ENCODE measurements at regions not wholly inside any gene's neighbourhood (a gene's known extent, or its start where the extent isn't known, plus 50 kb on each side); places are given as distances from the start of the nearest gene placed in this dataset.
A peak's percentile ranks its signal among the peaks of the same experiment; 100 is the strongest.

GRCh38 chr1:90650401-90650800, 66.7 kb downstream of the BARHL2 start:
- Histone ChIP-seq H3K36me3 (no peaks in the 10 kb centered on the region), H3K4me1 (replicated peaks) (no peaks in the 10 kb centered on the region), H3K9me3 (replicated peaks) (no peaks in the 10 kb centered on the region), H3K27me3 (replicated peaks) (no peaks in the 10 kb centered on the region), H3K27ac (no peak overlapping the region), H3K4me3 (no peak overlapping the region)
- DNase-seq (ENCODE audit: low read depth in 1 of 2, low spot score in 2 of 2), result no peak

- no peaks in the 10 kb centered on the region for H3K4me1 ChIP-seq (replicated peaks)
- H3K27me3 ChIP-seq (replicated peaks), result no peaks in the 10 kb centered on the region
- no peak overlapping the region for H3K4me3 ChIP-seq
- no peaks in the 10 kb centered on the region for H3K9me3 ChIP-seq (replicated peaks)
- no peak overlapping the region for H3K27ac ChIP-seq
- no peak for DNase-seq (ENCODE audit: low read depth in 1 of 2, low spot score in 2 of 2)
- no peaks in the 10 kb centered on the region for H3K36me3 ChIP-seq
Observed at GRCh38 chr1:90640325-90640724, 76.8 kb downstream of the BARHL2 start.

- no peak for DNase-seq (ENCODE audit: low read depth in 1 of 2, low spot score in 2 of 2)
- Histone ChIP-seq H3K27me3 (replicated peaks) (peaks cover 12% of the 10 kb centered on the region; the same call in 1 of the 2 replicates), H3K36me3 (no peaks in the 10 kb centered on the region), H3K4me3 (no peak overlapping the region), H3K27ac (no peak overlapping the region), H3K9me3 (replicated peaks) (no peaks in the 10 kb centered on the region), H3K4me1 (replicated peaks) (no peaks in the 10 kb centered on the region)
Observed at GRCh38 chr1:90622666-90623065, 94.4 kb downstream of the BARHL2 start.

GRCh38 chr1:90621986-90622385, 95.1 kb downstream of the BARHL2 start:
- Histone ChIP-seq H3K36me3 (no peaks in the 10 kb centered on the region), H3K4me1 (replicated peaks) (no peaks in the 10 kb centered on the region), H3K4me3 (no peak overlapping the region), H3K9me3 (replicated peaks) (no peaks in the 10 kb centered on the region), H3K27ac (no peak overlapping the region), H3K27me3 (replicated peaks) (peaks cover 12% of the 10 kb centered on the region; the same call in 1 of the 2 replicates)
- no peak for DNase-seq (ENCODE audit: low read depth in 1 of 2, low spot score in 2 of 2)

- H3K27me3 ChIP-seq (replicated peaks), result no peaks in the 10 kb centered on the region; the same call in 1 of the 2 replicates
- no peak overlapping the region for H3K4me3 ChIP-seq
- H3K4me1 ChIP-seq (replicated peaks), result no peaks in the 10 kb centered on the region
- H3K36me3 ChIP-seq, result no peaks in the 10 kb centered on the region
- H3K27ac ChIP-seq, result no peak overlapping the region
- H3K9me3 ChIP-seq (replicated peaks), result no peaks in the 10 kb centered on the region
- DNase-seq (ENCODE audit: low read depth in 1 of 2, low spot score in 2 of 2), result no peak
Observed at GRCh38 chr1:90616395-90616794, 100.7 kb downstream of the BARHL2 start.

GRCh38 chr1:90614872-90615271, 102.2 kb downstream of the BARHL2 start:
- Histone ChIP-seq H3K9me3 (replicated peaks) (no peaks in the 10 kb centered on the region), H3K27me3 (replicated peaks) (no peaks in the 10 kb centered on the region; the same call in 1 of the 2 replicates), H3K27ac (no peak overlapping the region), H3K4me3 (no peak overlapping the region), H3K36me3 (no peaks in the 10 kb centered on the region), H3K4me1 (replicated peaks) (no peaks in the 10 kb centered on the region)
- DNase-seq (ENCODE audit: low read depth in 1 of 2, low spot score in 2 of 2), result no peak

GRCh38 chr1:90613371-90613770, 103.7 kb downstream of the BARHL2 start:
- DNase-seq (ENCODE audit: low read depth in 1 of 2, low spot score in 2 of 2), result no peak
- no peaks in the 10 kb centered on the region for H3K9me3 ChIP-seq (replicated peaks)
- no peaks in the 10 kb centered on the region; the same call in 1 of the 2 replicates for H3K27me3 ChIP-seq (replicated peaks)
- H3K4me3 ChIP-seq, result no peak overlapping the region
- H3K27ac ChIP-seq, result no peak overlapping the region
- no peaks in the 10 kb centered on the region for H3K4me1 ChIP-seq (replicated peaks)
- H3K36me3 ChIP-seq, result no peaks in the 10 kb centered on the region

GRCh38 chr1:90612033-90612432, 105.1 kb downstream of the BARHL2 start:
- Histone ChIP-seq H3K9me3 (replicated peaks) (no peaks in the 10 kb centered on the region), H3K27me3 (replicated peaks) (no peaks in the 10 kb centered on the region; the same call in 1 of the 2 replicates), H3K36me3 (no peaks in the 10 kb centered on the region), H3K4me3 (no peak overlapping the region), H3K4me1 (replicated peaks) (no peaks in the 10 kb centered on the region), H3K27ac (no peak overlapping the region)
- no peak for DNase-seq (ENCODE audit: low read depth in 1 of 2, low spot score in 2 of 2)

GRCh38 chr1:90607736-90608135, 109.4 kb downstream of the BARHL2 start:
- Histone ChIP-seq H3K36me3 (no peaks in the 10 kb centered on the region), H3K27ac (no peak overlapping the region), H3K9me3 (replicated peaks) (no peaks in the 10 kb centered on the region), H3K4me1 (replicated peaks) (no peaks in the 10 kb centered on the region), H3K4me3 (no peak overlapping the region), H3K27me3 (replicated peaks) (no peaks in the 10 kb centered on the region; the same call in 1 of the 2 replicates)
- DNase-seq (ENCODE audit: low read depth in 1 of 2, low spot score in 2 of 2), result no peak

- Histone ChIP-seq H3K4me1 (replicated peaks) (no peaks in the 10 kb centered on the region), H3K4me3 (no peak overlapping the region), H3K27ac (no peak overlapping the region), H3K9me3 (replicated peaks) (no peaks in the 10 kb centered on the region), H3K36me3 (no peaks in the 10 kb centered on the region), H3K27me3 (replicated peaks) (no peaks in the 10 kb centered on the region)
- no peak for DNase-seq (ENCODE audit: low read depth in 1 of 2, low spot score in 2 of 2)
Observed at GRCh38 chr1:90605070-90605469, 112.0 kb downstream of the BARHL2 start.

- no peaks in the 10 kb centered on the region for H3K27me3 ChIP-seq (replicated peaks)
- no peaks in the 10 kb centered on the region for H3K36me3 ChIP-seq
- no peak for DNase-seq (ENCODE audit: low read depth in 1 of 2, low spot score in 2 of 2)
- H3K27ac ChIP-seq, result no peak overlapping the region
- H3K9me3 ChIP-seq (replicated peaks), result no peaks in the 10 kb centered on the region
- no peak overlapping the region for H3K4me3 ChIP-seq
- no peaks in the 10 kb centered on the region for H3K4me1 ChIP-seq (replicated peaks)
Observed at GRCh38 chr1:90593312-90593711, 123.8 kb downstream of the BARHL2 start.

- Histone ChIP-seq H3K4me1 (replicated peaks) (no peaks in the 10 kb centered on the region), H3K9me3 (replicated peaks) (no peaks in the 10 kb centered on the region), H3K4me3 (no peak overlapping the region), H3K27ac (no peak overlapping the region), H3K27me3 (replicated peaks) (no peaks in the 10 kb centered on the region), H3K36me3 (no peaks in the 10 kb centered on the region)
- DNase-seq (ENCODE audit: low read depth in 1 of 2, low spot score in 2 of 2), result no peak
Observed at GRCh38 chr1:90591970-90592356, 125.1 kb downstream of the BARHL2 start.

GRCh38 chr1:90591355-90591969, 125.6 kb downstream of the BARHL2 start:
- DNase-seq (ENCODE audit: low read depth in 1 of 2, low spot score in 2 of 2), result no peak
- Histone ChIP-seq H3K4me1 (replicated peaks) (no peaks in the 10 kb centered on the region), H3K36me3 (no peaks in the 10 kb centered on the region), H3K9me3 (replicated peaks) (no peaks in the 10 kb centered on the region), H3K27ac (no peak overlapping the region), H3K4me3 (no peak overlapping the region), H3K27me3 (replicated peaks) (no peaks in the 10 kb centered on the region)

- Histone ChIP-seq H3K27me3 (replicated peaks) (no peaks in the 10 kb centered on the region), H3K27ac (no peak overlapping the region), H3K4me3 (no peak overlapping the region), H3K36me3 (no peaks in the 10 kb centered on the region), H3K4me1 (replicated peaks) (no peaks in the 10 kb centered on the region), H3K9me3 (replicated peaks) (no peaks in the 10 kb centered on the region)
- DNase-seq (ENCODE audit: low read depth in 1 of 2, low spot score in 2 of 2), result no peak
Observed at GRCh38 chr1:90580176-90580575, 136.9 kb downstream of the BARHL2 start.

GRCh38 chr1:90579212-90579802, 137.8 kb downstream of the BARHL2 start:
- no peak overlapping the region for H3K4me3 ChIP-seq
- H3K27me3 ChIP-seq (replicated peaks), result no peaks in the 10 kb centered on the region
- DNase-seq (ENCODE audit: low read depth in 1 of 2, low spot score in 2 of 2), result peak in 1 of 2 experiments; percentile 11
- H3K4me1 ChIP-seq (replicated peaks), result no peaks in the 10 kb centered on the region
- H3K27ac ChIP-seq, result no peak overlapping the region
- no peaks in the 10 kb centered on the region for H3K36me3 ChIP-seq
- no peaks in the 10 kb centered on the region for H3K9me3 ChIP-seq (replicated peaks)

Data from SJSA1 (cell line).